HG03439 (cell line): ENCODE measurements at regions not wholly inside any gene's neighbourhood (a gene's known extent, or its start where the extent isn't known, plus 50 kb on each side); places are given as distances from the start of the nearest gene placed in this dataset.
"Not testable (repeated sequence)": the region's sequence is repeated elsewhere in the genome, so short reads cannot be mapped to it uniquely, and the experiment has no call there.

Experiments used
- ATAC-seq: cut with Tn5 transposase; IDR thresholded peaks from one replicate; pipeline ENCODE4 v1.9.1; 2021; ENCODE audit warnings: mild to moderate bottlenecking, moderate library complexity; ENCODE audit not compliant: unreplicated experiment

DNA sequence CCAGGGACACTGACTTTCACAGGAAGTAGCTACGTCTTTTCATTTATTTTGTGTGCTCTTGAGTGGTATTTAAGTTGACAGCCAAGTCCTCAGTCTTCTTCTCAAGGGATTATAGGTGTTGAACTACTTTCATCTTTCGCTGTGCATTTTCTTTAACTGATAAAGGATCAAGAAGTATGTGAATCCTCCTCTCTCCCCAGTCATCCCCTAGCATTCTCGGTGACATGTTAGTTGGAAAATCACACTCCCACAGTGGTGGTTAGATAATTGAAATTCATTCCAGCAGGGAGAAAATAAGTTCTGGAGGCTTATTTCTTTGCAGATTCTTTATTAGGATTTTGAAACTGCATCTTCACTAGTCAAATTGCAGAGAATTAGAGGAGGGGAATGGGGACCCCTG lies 569.4 kb downstream of the MEI4 start:
- no peak for ATAC-seq

DNA sequence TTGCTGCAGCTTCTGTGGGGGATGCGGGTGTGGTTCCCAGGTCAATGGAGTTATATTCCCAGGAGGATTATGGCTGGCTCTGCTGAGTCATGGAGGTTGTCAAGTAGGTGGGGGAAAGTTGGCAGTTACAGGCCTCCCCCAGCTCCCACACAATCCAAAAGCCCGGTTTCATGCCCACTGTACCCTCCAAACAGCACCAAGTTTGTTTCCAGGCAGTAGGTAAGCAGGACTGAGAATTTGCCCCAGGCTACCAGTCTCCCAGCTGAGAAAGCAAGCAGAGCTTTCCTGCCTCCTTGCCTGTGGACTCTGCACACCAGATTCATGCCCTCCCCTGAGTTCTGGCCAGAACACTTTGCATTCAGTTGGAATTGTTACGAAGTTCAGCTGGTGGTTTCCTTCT lies 578.2 kb downstream of the MEI4 start:
- ATAC-seq = no peak

DNA sequence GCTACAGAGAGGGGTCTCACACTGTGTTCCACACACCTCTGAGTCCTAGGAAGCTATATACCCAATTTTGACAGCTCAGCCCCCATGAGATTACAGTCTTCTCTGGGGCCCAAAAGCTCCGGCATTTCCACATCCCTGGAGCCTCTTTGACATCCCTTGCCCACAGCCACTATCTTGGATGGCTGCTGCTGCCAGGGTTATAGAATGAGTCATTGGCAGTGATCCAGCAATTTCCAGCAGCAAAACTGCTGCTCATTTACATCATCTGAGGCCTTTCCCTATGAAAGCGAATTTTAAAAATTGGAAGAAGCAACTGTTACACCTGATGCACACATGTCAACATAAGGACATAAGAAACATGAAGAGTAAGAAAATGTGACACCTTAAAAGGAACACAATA lies 590.7 kb downstream of the MEI4 start:
- no peak for ATAC-seq

DNA sequence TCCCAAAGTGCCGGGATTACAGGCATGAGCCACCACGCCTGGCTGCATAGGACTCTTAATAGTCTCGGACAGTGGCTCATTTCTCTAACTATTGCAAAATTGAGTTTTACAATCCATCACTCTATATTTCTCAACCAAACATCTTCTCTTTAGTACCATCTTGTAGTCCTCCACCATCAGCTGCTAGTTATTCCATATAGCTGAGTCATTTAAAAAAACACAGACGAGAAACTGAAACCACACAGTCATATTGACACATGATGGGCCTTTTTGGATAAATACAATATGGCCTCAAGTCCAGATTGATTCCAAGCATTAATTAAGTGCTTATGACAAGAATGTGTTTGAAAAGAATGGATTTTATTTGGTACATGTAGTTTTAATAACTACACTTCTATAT lies 599.1 kb downstream of the MEI4 start:
- no peak for ATAC-seq

DNA sequence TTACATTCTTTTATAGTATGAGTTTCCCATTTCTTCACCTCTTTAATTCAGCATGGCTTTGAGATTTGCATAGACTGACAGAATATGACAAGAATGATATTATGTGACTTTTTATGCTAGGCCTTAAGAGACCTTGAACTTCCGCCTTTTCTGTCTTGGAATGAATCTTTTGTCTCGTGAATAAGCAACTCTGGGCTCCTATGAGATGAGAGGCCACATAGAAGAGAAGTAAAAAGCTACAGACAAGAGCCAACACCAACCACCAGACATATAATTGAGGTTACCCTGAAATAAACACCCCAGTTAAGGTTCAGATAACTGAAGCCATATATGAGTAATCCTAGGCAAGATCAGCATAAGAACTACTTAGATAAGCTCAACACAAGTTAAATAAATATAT lies 600.8 kb downstream of the MEI4 start:
- ATAC-seq = no peak

DNA sequence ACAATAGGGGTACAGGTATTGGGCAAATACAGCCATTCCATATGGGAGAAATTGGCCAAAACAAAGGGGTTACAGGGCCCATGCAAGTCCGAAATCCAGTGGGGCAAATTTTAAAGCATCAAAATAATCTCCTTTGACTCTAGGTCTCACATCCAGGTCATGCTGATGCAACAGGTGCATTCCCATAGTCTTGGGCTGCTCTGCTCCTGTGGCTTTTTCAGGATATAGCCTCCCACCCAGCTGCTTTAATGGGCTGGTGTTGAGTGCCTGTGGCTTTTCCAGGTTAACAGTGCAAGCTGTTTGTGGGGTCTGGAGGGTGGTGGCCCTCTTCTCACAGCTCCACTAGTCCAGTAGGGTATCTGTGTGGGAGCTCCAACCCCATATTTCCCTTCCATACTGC lies 607.1 kb downstream of the MEI4 start:
- ATAC-seq = no peak

DNA sequence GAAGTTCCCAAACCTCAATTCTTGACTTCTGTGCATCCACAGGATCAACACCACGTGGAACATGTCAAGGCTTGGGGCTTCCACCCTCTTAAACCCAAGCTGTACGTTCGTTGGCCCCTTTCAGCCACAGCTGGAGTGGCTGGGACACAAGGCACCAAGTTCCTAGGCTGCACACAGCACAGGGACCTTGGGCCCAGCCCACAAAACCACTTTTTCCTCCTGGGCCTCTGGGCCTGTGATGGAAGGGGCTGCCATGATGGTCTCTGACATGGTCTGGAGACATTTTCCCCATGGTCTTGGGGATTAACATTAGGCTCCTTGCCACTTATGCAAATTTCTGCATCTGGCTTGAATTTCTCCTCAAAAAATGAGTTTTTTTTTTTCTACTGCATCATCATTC lies 606.9 kb upstream of the IRAK1BP1 start:
- ATAC-seq = not testable (repeated sequence)

DNA sequence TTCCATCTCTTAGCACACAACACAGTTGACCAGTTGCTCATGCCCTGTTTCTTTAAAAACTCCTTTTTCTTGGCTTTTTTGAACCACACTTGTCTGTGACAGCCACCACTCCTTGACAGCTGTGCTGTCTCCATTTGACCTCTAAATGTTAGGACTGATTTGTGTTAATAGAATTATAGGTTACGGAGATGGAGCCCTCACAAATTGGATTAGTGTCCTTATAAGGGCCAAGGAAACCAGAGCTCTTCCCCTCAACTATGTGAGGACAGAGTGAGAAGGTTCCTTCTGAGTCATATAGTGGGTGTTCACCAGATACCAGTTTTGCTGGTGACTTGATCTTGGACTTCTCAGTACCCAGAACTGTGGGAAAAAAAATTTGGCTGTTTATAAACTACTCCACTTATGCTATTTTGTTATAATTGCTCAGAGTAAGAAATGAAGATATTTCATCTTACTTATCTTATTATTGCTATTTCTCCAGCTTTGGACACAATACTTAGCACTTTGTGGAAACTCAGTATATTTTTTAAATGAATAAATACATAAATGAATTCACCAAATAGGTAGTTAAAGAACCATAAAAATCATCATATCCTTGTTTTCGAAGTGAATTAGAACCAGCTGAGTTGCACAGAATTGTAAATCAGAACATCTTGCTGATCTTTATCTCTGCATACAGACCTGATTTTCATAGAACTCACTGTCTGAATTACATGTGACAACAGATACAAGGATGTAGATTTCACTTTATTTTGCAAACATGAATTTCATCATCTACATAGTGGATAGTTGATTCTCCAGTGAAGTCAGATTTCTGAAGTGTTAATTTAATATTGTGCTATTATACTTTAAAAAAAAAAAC lies 598.5 kb upstream of the IRAK1BP1 start:
- no peak for ATAC-seq

DNA sequence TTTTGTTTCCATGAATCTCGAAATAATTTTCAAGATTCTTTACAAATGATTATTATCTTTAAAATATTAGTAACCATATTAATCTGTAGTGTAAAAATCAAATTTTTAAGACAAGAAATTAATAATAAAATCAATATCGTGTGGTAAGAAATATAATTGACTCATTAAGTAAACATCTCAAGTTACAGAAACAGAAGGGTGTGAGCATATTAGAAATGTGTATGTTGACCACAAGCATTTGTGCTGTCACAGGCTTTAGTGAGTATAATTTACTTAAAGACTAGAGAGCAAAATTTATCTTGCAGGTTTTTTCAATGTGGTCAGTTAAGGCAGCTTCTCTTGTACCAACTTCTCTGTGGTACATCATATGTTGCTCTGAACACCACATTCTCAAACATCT lies 566.5 kb upstream of the IRAK1BP1 start:
- ATAC-seq = no peak

DNA sequence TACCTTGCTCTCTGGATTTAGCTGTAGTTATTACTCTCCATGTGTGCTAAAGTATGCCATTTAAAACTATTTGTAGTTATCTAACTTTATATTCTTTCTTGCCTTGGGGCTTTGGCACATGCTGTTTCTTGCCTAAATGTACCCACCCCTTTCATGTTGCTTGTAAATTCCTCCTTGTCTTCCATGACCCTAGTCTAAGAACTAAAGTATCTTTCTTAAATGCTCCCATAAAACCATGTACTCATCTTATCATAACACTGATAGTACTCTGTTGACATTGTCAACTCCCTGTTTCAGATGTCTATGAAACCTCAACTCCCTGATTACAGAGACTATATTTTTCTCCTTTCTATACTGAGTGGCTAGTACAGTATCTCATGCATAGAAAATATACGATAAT lies 564.9 kb upstream of the IRAK1BP1 start:
- ATAC-seq = no peak

DNA sequence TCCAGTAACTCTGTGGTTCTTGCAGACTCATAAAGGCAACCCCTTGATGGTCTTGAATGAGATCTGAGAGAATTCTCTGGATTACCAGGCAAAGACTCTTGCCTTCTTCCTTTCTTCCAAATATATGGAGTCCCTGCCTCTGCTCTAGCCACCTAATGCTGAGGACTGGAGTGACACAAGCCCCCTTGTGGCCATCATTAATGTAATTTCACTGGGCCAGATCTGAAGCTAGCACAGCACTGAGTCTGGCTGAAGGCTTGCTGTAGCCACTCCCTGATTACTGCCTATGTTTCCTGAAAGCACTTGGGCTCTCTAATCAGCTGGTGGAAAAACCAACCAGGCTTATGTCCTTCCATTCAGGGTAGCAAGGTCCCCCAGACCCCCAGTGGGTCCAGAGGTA lies 559.3 kb upstream of the IRAK1BP1 start:
- no peak for ATAC-seq

DNA sequence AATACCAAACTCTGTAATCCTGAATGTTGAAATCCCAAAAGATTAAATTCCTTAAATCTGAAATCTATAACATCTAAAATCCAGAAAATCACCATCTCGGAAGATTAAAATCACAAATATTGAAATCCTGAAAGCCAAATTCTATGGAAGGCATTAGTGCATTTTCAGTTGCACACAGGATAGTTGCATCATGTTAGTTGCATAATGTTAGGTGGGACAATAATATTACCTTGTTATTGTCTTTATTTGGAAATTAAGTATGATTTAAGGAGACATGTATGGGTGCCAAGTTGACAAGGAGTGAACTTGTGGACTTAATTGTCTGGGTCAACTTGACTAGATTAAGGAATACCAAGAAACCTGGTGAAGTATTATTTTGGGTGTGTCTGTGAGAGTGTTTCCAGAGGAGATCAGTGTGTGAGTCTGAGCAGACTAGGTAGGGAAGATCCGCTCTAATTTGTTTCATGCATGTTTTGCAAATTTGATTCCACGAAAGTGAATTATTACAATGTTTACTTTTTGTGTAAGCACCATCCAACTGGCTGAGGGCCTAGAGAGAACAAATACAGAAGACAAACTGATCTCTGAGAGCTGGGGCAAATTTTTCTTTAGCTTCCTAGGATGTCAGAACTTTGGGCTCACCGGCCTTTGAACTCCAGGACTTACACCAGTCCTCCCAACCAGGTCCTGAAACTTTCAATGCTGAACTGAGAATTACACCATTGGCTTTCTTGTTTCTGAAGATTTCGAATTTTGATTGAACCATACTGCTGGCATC lies 545.1 kb upstream of the IRAK1BP1 start:
- ATAC-seq = no peak

DNA sequence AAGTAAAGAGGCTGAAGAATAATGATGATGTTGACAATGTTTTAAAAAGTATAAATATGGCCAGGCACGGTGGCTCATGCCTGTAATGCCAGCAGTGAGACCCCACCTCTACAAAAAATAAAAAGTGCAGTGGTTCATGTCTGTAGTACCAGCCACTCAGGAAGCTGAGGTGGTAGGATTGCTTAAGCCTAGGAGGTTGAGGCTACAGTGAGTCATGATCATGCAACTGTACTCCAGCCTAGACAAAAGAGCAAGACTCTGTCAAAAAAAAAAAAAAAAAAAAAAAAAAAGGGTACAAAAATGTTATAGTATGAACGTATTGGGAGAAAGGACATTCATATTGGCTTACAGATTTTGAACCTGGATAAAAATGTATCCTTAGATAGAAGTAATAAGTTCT lies 543.1 kb upstream of the IRAK1BP1 start:
- ATAC-seq = no peak

DNA sequence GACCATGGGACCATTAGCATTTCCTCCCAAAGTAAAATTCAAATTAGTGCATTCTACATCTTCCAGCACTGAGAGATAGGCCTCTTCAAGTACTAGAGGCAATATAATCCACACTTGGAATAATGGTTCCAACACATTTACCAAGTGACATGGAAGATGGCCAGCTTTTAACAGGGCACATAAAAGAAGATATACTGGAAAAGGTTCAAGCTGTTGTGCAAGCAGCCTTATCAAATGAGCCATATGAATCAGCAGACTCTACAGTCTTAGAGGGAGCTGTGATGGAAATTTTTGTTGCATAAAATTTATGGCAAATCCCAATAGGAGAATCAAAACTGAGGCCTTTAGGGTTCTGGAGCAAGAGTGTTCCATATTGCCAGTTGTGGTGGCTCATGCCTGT lies 526.6 kb upstream of the IRAK1BP1 start:
- no peak for ATAC-seq

DNA sequence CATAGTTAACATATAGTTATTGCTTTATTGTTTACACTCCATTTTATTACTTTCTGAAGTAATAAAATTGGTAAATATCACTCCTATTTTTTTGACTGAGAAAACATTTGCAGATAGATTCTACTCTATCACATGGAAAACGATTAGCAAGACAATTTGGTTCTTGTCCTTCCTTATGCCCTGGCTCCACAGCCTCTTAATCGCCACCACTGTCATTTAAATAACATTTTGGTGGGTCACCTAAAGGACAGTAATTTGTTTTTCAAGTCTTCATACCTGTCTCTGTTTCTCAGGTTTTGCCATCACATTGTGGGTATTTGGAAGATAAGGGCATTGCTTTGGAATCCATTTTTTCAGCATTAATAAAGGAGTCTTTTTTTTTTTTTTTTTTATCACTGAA lies 521.5 kb upstream of the IRAK1BP1 start:
- ATAC-seq = no peak

DNA sequence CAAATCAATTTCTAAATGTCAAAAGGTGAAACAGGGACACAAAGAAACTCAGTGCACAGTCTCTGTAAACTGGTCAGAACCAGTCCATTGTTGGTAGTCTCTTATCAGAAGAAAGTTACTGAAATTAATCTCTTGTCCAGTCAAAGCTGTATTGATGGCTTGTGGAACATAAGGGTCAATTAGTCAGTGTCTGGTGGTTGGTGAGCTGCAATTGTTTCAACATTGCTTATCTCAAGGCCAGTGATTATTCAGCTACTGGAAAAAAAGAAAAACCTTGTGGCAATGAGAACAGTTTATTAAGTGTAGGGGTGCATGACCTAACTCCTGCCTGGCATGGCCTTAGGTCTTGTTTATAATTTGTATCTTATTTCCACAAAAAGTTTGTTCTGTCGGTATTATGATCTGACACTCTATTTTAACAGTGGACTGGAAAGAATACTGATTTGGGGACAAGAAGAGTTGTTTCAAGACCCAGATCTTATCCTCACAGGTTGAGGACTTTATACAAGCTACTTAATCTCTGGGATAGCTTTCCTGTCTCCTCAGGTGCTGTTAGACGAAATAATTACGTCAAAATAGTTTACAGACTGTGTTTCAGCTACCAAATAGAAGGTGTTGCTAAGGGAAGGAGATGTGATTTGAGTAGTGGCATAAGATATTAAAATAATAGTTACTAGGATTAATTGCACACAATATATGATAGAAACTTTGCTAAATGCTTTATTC lies 520.0 kb upstream of the IRAK1BP1 start:
- no peak for ATAC-seq

DNA sequence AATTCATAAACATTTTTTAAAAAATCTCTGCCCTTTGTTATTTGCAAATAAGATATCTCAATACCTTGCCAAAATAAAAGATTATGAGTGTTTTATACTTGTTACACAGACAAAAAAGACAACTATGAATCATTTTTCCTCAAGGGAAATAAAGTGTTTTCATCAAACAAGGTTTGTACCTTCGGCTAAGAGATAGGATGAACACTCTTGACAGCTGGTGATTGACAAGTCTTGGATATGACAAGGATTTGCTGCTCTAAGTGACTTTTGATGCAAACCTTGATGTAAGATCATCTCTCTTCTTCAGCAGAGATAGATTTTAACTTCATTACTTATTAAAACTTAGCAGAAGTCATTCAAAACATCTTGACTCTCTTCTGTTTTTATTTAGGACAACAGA lies 514.3 kb upstream of the IRAK1BP1 start:
- no peak for ATAC-seq

DNA sequence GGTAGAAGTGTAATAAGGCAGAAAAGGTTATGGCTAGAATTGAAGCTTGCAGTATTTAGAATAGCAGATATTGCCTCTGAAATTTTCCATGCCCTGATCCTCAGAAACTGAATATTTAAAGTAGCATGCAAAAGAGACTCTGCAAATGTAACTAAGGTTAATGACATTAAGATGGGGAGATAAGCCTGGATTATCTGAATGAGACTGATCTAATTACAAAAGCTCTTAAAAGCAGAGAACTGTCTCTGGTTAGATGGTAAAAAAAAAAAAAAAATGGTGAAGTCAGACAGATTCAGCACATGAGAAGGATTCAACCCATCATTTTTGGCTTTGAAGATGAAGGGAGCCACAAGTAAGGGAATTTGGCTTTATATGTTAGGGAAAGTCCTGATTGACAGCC lies 503.7 kb upstream of the IRAK1BP1 start:
- no peak for ATAC-seq

DNA sequence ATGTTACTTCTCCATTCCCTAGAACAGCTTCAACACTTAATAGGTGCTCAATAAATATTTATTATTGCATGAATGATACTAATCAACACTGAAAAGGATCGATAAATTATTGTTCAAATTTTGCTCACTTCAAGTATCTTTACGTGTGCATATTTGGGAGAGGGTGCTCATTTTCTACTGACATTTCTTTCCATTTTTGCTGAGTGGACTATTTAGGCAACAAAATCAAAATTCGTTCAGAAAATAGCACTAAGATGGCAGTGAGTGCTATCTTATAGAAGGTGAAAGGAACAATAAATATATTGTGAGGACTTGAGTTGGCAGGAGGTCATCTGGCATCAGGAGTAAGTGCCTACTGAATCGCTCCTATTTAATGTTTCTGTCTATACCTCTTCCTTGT lies 501.9 kb upstream of the IRAK1BP1 start:
- no peak for ATAC-seq

DNA sequence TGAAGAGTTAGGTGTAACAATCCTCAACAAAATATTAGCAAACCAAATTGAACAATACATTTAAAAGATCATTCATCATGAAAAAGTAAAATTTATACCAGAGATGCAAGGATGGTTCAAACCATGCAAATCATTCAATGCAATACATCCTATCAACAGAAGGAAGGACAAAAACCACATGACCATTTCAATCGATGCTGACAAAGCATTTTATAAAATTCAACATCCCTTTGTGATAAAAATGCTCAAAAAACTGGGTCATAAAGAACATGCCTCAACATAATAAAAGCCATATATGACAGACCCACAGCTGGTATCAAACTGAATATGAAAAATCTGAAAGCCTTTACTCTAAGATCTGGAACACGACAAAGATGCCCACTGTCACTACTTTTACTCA lies 490.3 kb upstream of the IRAK1BP1 start:
- ATAC-seq = no peak

DNA sequence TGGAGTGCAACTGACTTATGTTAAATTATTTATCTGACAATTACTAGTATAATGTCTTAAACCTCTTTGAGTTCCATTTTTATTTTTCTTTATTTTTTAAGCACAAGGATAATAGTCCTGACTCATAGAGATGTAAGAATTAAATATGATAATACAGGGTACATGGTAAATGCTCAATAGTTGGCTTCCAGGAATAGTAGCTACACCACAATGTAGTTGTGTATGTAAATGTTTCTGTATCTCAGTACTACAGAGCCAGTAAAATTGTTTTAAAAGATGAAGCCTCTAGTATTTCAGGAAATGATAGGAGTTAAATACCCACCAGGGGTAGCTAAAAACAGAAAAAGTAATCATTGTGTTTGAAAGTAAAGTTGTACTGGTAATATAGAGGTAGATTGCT lies 487.4 kb upstream of the IRAK1BP1 start:
- no peak for ATAC-seq

DNA sequence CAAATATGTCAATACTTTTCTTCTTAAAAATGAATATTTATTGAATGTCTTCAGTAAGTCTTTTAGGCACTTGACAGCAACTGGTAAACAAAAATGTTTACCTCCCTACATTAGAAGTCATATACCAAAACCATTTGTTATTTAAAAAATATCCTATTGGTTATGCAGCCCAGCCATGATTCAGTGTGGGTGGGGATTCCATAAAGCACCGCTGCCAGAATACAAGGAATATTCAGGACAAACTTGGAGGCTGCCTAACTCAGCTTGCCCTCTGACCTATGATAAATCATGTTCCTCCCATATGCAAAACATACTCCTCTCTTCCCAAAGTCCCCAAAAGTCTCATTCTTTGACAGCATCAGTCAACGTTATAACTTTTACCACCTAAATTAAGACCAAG lies 486.8 kb upstream of the IRAK1BP1 start:
- no peak for ATAC-seq
